Kidney tubule cell (primary cell): ENCODE measurements at regions not wholly inside any gene's neighbourhood (a gene's known extent, or its start where the extent isn't known, plus 50 kb on each side); places are given as distances from the start of the nearest gene placed in this dataset.

Experiments used
- DNase-seq: peaks from one replicate; pipeline ENCODE4 v3.0.0-alpha.2; 2018; ENCODE audit warnings: low spot score

DNA sequence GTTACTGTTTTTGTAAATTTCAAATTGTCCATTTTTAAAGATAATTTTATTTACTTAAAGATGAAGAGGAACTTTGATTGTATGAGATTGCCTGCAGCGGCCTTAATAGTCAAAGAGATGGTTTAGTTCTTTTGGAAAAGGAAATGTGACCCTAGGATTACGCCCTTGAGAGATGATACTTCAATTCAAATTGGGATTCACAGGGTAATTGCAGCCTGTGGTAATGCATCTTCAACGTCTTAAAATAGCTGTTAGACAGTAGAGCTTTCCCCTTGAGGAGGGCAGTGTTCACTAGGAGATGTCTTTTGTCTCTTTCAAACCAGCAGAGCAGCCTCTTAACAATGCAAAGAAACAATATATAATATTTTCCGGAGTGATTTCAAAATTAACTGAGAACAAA is 127.1 kb downstream of the TAF11L14 start:
- DNase-seq = no peak

DNA sequence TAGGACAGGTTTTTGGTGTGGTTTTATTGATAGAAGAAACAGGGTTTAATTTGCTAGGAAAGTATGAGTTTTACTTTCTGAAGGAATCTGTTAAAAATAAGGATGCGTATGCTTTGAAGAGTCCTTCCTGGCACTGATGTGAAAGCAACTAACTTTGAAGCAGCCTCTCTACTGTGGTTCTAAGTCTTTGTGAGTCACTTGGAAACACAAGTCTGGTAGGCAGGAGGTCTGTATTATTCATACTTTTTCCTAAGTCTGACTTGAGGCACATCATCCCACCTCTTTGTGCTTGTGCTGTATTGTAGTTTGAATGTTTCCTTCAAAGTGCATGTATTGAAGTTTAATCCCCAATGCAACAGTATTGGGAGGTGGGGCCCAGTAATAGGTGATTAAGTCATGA is 129.0 kb downstream of the TAF11L14 start:
- DNase-seq = no peak

DNA sequence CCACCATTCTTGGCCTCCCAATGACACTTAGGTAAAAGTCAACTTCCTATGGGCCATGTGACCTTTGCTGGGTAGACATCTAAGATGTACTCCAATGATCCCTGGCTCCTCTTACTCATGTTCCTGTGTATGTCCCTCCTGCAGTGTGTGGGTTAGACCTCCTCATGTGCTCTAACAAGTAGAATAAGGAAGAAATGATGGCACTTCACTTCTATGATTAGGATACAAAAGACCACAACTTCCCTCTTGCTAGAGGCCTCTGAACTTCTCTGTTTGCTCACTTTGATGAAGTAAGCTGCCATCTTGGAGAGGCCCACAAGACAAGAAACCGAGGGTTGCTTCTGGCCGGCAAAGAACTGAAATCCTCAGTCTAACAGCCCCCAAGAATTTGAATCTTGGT is 131.8 kb downstream of the TAF11L14 start:
- no peak for DNase-seq

DNA sequence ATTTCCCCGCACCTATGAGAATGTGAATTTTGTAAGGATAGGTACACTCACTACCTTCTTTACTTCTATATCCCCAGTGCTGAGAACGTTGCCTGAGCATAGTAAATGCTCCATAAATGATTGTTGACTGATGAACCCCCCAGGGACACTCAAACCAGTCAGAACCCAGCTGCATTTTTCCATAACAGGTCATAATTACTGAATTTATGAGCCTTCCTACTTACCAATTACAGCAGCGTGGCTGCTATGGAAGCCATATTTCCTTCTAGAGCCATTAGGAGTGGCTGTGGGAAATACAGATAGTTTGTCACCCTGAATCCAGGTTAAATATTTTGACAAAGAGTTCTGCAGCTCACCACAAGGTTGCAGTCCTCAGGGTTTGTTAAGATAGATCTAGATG is 135.0 kb downstream of the TAF11L14 start:
- no peak for DNase-seq

DNA sequence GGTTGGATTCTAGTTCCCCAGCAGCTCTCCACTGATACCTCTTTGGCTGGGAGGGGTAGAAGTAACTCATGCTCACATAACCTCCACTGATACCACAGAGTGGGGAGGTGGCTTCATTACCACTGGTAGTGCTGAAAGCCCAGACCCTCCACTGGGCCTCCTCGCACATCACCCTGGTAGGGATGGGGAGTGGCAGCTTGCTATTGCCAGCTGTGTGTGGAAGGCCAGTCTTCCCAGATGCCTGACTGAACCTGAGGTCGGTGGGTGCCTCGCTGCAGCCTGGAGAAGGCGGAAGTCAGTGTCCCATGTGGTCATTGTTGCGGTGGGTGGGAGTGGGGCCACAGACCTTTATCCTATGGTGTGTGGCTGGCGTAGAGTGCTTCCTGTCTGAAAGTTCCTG is 138.0 kb downstream of the TAF11L14 start:
- DNase-seq = no peak

DNA sequence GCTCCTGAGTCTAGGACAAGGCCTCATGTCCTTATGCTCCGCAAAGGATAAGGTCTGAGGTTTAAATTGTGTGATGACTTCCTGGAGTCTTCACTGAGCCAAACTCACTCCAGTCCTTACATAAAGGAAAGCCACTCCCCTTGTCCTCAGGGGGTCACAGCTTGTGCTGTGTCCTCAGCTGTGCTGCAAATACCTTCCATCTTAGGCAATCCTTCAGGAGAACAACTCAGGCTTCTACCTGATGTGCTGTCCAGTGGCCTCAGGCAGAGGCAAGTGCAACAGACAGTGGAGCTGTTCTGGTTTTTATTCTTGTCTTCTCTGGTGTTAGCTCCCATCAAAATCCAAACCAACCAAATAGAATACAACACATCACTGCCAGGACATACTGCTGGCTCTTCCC is 151.5 kb downstream of the TAF11L14 start:
- no peak for DNase-seq

DNA sequence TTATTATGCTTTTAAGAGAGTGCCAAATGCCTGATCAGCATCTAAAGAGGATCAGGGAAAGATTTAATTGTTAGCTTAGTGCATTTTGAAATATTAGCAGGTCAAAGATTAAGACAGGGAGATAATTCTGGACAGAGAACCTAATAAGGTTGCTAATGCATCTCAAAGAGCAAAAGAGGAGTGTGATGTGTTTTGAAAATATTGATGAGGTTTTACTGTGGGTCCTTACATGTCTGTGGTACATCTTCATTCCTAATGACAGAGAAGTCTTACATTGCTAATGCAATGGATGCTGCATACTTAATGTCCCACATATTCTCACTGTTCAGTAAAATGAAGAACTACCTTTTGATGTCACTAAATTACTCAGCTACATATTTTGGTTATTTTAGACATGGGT is 154.1 kb downstream of the TAF11L14 start:
- DNase-seq = no peak

DNA sequence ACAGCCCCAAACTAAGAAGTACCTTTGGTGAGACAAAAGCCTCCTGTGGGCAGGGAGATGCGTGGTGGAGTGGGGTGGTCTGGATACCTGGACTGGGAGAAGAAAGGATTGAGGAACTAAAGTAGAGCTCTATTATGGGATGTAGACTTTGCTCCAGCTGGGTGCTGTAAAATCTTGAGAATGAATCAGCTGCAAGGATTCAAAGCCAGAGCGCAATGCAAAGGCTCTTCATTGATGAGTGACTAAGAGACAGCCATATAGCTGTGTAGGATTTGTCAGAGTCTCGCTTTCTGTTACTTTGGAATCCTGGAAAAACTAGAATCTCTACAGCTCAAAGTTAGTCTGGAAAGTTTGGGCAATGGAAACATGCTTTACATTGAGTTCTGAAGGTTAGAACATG is 159.9 kb downstream of the TAF11L14 start:
- no peak for DNase-seq

DNA sequence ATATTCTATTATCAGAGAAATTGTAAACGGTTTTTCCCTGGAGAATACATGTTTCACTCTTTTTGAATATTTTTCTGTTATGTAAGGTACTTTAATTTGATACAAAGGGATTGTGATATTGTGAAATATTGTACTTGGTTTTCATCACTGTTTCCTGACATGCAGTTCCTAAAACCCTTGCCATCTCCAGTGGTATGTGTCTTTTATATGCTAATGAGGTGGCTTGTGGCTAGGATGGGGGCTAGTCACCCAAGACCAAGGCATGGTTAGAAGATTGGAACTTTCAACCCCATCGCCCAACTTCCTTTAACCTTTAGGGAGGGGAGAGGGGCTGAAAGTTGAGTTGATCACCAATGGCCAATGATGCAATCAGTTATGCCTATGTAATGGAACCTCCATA is 160.6 kb downstream of the TAF11L14 start:
- no peak for DNase-seq

DNA sequence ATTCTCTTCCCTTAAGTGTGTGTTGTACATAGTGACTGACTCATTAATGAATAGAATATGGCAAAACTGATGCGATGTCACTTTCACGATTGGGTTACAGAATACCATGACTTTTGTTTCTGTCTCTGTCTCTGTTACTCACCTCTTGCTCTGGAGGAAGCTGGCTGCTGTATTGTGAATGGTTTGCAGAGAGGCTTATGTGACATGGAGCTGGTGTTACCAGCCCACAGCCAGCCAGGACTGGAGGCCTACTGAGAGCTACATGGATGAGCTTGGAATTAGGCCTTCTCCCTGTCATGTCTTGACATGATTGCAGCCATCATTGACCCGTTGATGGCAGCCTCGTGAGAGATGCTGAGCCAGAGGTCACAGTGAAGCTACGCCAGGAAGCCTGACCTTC is 161.9 kb downstream of the TAF11L14 start:
- DNase-seq = no peak

DNA sequence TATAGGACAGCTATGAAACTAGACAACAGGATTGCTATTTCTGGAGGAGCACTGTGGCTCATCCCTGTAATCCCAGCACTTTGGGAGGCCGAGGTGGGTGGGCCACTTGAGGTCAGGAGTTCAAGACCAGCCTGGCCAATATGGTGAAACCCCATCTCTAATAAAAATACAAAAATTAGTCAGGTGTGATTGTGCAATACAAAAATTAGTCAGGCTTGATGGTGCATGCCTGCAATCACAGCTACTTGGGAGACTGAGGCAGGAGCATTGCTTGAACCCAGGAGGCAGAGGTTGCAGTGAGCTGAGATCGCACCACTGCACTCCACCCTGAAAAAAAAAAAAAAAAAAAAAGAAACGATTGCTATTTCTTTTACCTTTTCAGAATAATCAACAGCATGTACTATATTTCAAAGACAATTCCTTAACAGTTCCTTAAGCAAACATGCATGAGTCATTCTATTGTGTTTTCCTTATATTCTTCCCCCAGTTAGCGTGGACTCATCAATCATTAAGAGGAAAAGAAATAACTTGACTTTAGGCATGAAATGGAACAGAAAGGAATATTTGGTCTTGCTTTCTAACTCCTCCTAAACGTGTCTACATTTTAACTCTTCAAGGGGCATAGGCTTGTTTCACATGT is 162.6 kb downstream of the TAF11L14 start:
- peak; percentile 22 for DNase-seq

DNA sequence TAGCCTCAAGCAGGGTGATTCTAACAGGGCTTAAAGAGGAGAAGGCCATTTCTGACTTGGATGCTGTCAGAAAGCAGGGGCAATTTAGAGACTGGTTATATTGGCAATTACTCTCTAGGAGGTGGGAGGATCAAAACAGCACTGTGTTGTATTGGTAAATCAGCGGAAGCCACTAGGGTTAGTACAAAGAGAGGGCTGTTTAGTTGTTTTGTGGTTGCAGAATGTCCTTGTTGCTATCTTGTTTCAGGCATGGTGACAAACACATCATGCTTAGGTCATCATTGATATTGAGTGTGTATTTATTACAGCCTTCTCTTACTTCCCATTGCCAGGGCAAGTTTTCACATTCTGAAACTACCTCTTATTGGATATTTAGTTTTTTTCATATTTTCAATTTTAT is 165.3 kb downstream of the TAF11L14 start:
- DNase-seq = no peak

DNA sequence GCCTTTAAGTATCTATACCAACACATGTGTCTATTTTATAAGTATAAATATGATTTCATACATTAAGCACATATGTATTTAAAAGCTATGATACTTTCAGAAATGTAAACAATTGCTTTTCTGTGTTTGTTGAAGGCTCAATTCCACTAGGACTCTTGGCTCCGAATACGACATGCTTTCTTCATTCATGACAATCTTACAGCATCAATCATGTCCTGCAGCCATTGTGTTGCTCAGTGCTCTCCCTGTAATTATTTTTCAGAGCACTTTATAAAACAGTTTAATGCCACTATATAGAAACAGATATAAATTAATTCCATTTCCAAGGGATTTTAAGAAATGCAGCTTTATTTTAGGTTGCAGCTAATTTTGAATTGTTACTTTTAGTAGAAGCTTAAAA is 167.3 kb downstream of the TAF11L14 start:
- no peak for DNase-seq

DNA sequence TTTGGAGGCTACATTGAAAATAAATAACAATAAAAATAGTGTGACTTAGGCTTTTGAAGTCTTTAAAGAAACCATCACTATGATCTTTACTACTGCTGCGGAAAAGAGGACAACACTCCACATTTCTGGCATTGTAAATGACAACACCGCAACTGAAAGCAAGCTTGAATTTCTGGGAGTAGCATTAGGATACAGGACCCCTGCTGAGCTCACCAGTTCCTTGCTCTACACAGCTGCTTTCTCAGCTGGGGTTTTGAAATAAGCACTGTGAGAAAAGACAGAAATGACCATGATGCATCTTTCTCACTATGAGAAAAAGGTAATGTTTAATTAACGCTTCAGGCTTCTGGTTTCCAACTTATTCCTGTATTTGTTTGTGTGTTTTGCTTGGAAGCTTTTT is 168.0 kb downstream of the TAF11L14 start:
- no peak for DNase-seq

DNA sequence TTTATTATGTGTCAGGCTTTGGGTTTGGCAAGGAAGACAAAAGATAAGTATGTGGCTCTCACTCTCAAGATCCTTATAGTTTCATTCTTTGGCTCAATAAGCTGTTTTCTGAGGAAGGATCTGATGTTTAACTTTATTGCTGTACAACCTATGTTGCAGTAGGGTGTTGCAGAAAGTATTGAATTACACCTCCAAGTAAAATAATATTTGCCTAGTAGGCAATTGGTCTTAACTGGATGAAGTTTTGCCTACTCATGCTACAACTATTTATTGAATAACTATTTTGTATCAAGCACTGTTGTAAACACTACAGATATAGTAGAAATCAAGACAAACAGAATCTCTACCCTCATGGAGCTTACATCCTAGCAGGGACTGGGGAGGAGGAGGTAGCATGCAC is 169.7 kb downstream of the TAF11L14 start:
- DNase-seq = no peak

DNA sequence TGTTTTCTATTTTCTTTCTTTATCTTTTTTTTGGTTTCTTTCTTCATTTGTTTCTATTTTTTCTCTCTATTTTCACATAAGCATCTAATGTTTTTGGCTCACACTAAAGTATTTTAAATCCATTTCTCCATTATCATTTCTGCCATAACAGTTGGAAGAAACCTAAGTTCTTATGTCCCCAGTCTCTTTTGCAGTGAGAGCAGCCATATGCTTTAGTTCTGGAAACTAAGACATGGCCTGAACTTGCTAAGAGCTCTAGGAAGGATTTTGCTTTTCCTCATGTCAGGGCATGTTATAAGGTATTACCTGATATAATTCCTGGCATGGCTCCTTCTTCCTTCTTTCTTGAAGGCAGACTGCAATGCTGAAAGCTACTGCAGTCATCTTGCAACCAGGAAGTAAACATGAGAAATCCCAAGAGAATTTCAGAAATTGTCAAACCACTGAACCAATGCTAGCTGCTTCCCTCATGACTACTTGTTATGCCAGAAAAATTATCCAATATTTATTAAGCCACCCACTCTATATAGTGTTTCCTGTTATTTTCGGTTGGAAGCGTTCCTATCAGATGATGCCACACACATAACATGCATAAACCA is 171.1 kb downstream of the TAF11L14 start:
- DNase-seq = peak; percentile 26

DNA sequence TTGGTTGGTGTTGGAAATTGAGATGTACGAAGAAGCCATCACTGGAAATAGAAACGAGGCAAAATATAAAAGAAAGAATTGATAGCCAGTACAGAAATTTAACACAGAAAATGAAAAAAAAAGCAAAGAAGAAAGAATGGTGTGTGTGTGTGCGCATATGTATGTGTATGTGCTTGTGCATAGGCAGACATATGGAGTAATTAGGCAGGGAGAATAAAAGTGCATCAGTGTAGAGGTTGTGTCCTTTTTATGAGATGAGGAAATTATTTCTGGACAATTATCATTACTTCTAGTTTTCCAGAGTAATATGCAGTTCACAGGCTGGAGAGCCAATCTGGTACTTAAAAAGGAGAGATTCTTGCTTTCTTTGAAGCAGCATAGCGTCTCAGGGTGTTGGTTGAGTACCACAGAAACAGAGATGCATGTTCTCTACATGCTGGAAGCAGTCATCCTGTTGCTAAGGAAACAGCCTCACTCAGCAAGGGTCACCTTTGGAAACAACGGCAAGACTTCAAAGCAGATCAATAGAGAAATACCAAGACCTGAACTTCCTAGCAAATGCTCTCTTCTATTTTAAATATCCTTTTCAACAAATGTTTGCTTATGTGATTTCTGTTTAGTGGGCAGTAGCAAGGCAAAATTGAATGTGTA is 172.7 kb downstream of the TAF11L14 start:
- no peak for DNase-seq

DNA sequence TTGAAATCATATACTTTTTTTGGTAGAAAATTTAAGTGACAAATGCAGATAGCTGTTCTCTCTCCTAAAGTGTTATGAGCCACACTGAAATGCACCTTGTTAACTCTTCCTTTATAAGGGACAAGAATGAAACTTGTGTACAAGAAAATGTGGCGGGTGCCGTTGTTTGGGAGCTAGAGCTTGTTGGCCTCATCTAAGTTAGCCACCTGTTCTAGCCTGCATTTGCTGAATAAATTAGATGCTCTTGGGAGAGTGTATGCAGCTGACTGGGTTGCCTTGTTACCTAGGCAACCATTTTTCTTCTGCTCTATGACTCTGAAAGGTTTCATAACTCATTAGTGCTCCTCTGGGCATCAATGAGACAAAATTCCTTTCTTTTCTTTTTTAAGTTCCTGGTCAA is 174.3 kb downstream of the TAF11L14 start:
- no peak for DNase-seq

DNA sequence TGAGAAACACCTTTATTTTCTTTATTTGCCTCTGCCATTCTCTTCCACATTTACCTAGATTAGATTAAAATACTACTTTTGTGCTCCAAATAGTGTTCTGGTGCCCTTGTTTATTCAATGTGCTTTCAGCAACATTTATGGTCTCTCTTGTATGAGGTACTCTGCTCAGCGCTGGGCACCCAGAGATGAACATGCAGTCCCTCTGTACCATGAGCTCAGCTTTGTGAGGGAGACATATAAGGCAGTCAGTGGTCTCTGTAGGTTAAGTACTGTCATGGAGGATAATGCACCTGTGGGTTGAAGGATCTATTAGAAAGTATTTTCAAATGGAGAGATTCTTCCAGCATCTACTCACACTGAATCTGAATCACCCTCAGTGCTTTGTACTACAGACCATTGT is 176.5 kb downstream of the TAF11L14 start:
- no peak for DNase-seq

DNA sequence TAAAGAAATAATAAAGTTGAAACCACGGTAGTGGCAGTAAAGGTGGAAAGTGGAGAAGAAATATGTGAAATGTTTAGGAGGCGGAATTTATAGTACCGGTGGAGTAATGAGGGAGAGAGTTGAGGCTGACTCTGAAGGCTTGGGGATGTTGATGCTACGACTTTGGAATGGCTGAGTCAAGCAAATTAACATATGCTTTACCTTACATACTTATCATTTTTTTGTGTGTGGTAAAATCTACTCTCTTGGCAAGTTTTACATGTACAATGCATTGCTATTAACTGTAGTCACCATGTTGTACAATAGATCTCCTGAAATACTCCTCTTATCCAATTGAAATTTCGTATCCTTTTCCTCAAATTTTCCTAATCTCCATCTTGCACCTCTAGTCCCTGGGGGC is 179.0 kb downstream of the TAF11L14 start:
- no peak for DNase-seq

DNA sequence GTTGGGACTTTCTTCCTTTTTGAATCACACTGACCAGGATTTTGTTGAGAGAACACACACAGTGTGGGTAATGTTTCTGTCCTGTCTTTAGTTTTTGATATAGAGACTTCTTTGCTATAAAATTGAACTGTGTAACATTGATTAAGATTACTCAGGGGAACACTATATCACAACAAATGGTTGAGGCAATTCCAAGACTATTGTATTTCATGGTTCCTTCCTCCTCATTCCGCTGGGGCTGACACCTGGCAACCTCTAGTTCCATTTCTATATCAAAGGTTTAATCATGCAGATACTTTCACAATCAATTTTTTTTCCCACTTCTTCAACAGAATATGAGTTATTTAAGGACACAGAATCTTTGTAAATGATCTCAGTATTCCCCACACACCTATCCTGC is 182.2 kb downstream of the TAF11L14 start:
- DNase-seq = no peak

DNA sequence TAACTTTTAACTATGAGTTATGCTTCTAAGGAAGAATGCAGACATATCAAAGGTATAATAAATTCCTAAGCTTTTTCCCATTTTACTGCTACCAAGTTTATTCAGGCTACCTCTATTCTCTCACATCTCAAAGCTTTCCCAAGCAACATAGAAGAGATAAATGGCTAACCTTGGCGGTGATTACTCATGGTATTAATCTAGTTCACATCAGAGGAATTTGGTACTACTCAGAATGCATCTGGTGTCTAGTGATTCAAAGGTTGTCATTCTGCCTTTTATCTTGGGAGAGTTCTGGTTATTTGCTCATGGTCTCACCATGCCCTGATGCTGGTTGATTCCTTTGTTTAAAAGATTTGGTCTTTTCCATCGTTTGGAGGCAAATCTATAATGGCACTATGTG is 182.7 kb downstream of the TAF11L14 start:
- no peak for DNase-seq

DNA sequence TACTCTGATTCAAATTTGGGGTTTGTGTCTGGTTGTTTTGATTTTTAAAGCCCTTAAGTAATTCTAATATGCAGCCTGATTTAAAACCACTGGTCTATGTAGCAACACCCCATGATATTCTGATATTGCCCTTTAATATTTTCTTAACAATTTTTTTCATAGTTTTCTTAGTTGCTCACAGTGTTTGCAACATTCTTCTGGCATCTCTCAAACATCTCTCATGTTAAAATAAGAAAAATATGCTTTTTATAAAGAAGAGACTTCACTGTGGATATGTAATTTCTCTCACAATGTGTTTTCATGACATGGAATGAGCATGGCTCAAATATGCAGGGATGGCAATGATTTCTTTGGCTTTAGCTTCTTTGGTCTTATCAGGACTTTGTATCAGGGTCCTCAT is 183.7 kb downstream of the TAF11L14 start:
- no peak for DNase-seq

DNA sequence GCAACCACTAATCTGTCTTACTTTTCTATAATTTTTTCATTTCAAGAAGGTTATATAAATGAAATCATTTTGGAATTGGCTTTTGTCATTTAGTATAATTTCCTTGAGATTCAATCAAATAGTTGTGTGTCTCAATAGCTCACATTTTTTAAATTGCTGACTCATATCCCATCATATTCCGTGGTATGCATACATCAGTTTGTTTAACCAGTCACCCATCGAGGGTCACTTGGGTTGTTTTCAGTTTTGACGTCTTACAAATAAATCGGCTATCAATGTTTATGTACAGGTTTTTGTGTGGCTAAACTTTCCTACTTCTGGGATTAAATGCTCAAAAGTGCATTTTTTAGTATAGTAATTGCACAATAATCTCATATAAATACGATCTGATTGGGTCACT is 185.5 kb downstream of the TAF11L14 start:
- DNase-seq = no peak
